Parathyroid adenoma (tissue), 2 donors: ENCODE measurements at regions not wholly inside any gene's neighbourhood (a gene's known extent, or its start where the extent isn't known, plus 50 kb on each side); places are given as distances from the start of the nearest gene placed in this dataset.

Source experiments
- H2AFZ ChIP-seq: fragments of 300-600 bp; sonication (generic); one replicate; pipeline ENCODE4 v1.7.0; 2017; ENCODE audit warnings: antibody characterized with exemption, mild to moderate bottlenecking
- H3K27ac ChIP-seq: fragments of 300-600 bp; sonication (generic); one replicate; pipeline ENCODE4 v1.7.0; 2017
- H3K27me3 ChIP-seq: fragments of 300-600 bp; sonication (generic); one replicate; pipeline ENCODE4 v1.7.0; 2017; ENCODE audit warnings: low read length; ENCODE audit not compliant: control insufficient read depth, insufficient read depth
- H3K36me3 ChIP-seq: fragments of 300-600 bp; sonication (generic); one replicate; pipeline ENCODE4 v1.7.0; 2017; ENCODE audit warnings: low read length; ENCODE audit not compliant: control insufficient read depth, insufficient read depth
- H3K4me1 ChIP-seq: fragments of 300-600 bp; sonication (generic); one replicate; pipeline ENCODE4 v1.7.0; 2017; ENCODE audit warnings: control low read depth
- H3K4me2 ChIP-seq: fragments of 300-600 bp; sonication (generic); one replicate; pipeline ENCODE4 v1.7.0; 2017; ENCODE audit warnings: low read length
- H3K4me3 ChIP-seq: fragments of 300-600 bp; sonication (generic); one replicate; pipeline ENCODE4 v1.7.0; 2017; ENCODE audit warnings: low read depth, low read length
- H3K79me2 ChIP-seq: fragments of 300-600 bp; sonication (generic); one replicate; pipeline ENCODE4 v1.7.0; 2017; ENCODE audit warnings: control low read depth
- H3K9ac ChIP-seq: fragments of 300-600 bp; sonication (generic); one replicate; pipeline ENCODE4 v1.7.0; 2017; ENCODE audit warnings: mild to moderate bottlenecking
- H3K9me3 ChIP-seq: fragments of 300-600 bp; sonication (generic); one replicate; pipeline ENCODE4 v1.7.0; 2017; ENCODE audit warnings: low read length; ENCODE audit not compliant: control insufficient read depth
- TF ChIP-seq, protein P1 (sequence below): fragments of 300-600 bp; sonication (generic); IDR thresholded peaks from one replicate; pipeline ENCODE4 v1.7.0; 2017; ENCODE audit warnings: antibody characterized with exemption, mild to moderate bottlenecking
- donor health status: primary hyperparathyroidism.

DNA sequence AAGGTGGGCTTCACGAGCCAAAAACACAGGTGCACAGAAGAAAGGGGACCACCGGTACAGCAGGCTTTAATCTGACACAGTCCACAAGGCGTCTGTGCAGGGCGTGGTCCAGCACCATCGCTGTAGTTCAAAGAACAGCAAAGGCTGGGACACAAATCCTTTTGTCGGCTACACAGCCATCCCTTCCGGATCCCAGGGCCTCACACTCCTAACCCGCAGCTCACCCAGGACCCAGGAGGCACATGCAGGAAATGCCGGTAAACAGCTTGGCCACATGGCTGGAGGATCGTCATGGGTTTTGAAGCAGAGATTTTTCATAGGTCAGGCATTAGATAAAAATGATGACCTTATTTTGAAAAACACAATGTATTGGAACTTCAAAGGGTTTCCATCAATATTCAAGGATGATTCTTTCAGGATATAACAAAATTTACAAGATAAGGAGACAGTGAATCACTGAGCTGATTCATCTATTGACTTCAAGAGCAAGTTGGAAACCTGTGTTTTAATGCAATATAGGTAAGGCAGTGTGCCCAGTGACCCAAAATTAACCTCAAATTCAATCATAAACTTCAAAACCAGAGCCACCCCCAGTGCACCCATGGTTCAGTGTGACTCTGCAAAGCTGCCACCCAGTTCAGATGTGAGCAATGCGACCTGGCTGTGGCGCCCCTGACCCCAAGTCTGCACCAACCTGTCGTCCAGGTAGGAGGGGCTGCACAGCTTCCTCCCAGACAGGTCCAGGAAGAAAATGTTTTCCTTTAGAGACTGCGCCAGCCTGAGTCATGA lies 74.4 kb downstream of the TMEM18 start:
- no peak overlapping the region for H3K27ac ChIP-seq
- H3K4me1 ChIP-seq, result no peaks in the 10 kb centered on the region
- H3K27me3 ChIP-seq, result no peaks in the 10 kb centered on the region
- no peak overlapping the region for H3K4me3 ChIP-seq
- H3K9me3 ChIP-seq, result no peaks in the 10 kb centered on the region
- no peak overlapping the region for H3K9ac ChIP-seq
- H2AFZ ChIP-seq, result no peak overlapping the region
- no peak overlapping the region for H3K4me2 ChIP-seq
- no peaks in the 10 kb centered on the region for H3K36me3 ChIP-seq
- TF ChIP-seq, protein P1, sequence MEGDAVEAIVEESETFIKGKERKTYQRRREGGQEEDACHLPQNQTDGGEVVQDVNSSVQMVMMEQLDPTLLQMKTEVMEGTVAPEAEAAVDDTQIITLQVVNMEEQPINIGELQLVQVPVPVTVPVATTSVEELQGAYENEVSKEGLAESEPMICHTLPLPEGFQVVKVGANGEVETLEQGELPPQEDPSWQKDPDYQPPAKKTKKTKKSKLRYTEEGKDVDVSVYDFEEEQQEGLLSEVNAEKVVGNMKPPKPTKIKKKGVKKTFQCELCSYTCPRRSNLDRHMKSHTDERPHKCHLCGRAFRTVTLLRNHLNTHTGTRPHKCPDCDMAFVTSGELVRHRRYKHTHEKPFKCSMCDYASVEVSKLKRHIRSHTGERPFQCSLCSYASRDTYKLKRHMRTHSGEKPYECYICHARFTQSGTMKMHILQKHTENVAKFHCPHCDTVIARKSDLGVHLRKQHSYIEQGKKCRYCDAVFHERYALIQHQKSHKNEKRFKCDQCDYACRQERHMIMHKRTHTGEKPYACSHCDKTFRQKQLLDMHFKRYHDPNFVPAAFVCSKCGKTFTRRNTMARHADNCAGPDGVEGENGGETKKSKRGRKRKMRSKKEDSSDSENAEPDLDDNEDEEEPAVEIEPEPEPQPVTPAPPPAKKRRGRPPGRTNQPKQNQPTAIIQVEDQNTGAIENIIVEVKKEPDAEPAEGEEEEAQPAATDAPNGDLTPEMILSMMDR, result no peak
- no peaks in the 10 kb centered on the region for H3K79me2 ChIP-seq

DNA sequence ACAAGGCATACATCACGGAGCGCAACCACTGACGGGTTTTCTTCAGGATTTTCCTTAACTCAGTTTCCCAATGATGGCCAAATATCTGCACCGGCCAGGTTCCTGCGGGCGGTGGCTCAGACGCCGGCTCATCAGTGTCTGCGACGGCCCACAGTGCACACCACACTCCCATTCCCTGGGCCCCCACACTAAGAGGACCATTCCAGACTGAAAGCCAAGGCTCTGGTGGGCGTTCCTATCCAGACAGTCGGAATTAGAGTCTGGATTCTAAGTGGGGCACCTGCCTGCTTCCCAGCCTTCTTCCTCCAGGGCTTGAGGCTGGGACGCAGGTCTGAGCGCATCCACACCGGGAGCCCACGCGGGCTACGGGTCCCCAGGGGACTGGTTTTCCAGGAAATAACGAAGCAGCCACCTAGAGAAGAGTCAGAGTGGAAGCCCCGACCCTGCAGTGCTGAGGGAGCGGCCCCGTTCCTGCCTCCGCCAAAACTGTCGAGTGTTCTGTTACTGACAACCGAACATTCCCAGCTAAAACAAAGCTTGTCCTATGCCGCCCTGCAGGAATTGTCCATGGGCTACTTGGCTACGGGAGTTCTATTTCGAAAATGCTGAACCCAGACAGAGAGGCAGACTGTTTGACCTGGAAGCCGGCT lies 75.3 kb downstream of the TMEM18 start:
- Histone ChIP-seq H3K27ac (no peak overlapping the region), H3K4me3 (no peak overlapping the region), H3K9ac (no peak overlapping the region), H3K27me3 (no peaks in the 10 kb centered on the region), H2AFZ (no peak overlapping the region), H3K4me2 (no peak overlapping the region), H3K9me3 (no peaks in the 10 kb centered on the region), H3K79me2 (no peaks in the 10 kb centered on the region), H3K36me3 (no peaks in the 10 kb centered on the region), H3K4me1 (no peaks in the 10 kb centered on the region)
- TF ChIP-seq, protein P1, result no peak

GRCh38 chr2:601387-601698 lies 75.9 kb downstream of the TMEM18 start:
- no peak overlapping the region for H3K27ac ChIP-seq
- no peaks in the 10 kb centered on the region for H3K4me1 ChIP-seq
- H3K36me3 ChIP-seq, result no peaks in the 10 kb centered on the region
- TF ChIP-seq, protein P1, result no peak
- no peak overlapping the region for H3K4me3 ChIP-seq
- H3K9ac ChIP-seq, result no peak overlapping the region
- H3K9me3 ChIP-seq, result no peaks in the 10 kb centered on the region
- no peaks in the 10 kb centered on the region for H3K27me3 ChIP-seq
- H3K79me2 ChIP-seq, result no peaks in the 10 kb centered on the region
- no peak overlapping the region for H3K4me2 ChIP-seq
- no peak overlapping the region for H2AFZ ChIP-seq

GRCh38 chr2:600542-601386 lies 76.4 kb downstream of the TMEM18 start:
- Histone ChIP-seq H3K79me2 (no peaks in the 10 kb centered on the region), H3K36me3 (no peaks in the 10 kb centered on the region), H3K4me2 (no peak overlapping the region), H3K9me3 (no peaks in the 10 kb centered on the region), H3K27ac (no peak overlapping the region), H3K27me3 (no peaks in the 10 kb centered on the region), H2AFZ (no peak overlapping the region), H3K4me1 (no peaks in the 10 kb centered on the region), H3K4me3 (no peak overlapping the region), H3K9ac (no peak overlapping the region)
- TF ChIP-seq, protein P1, result no peak
